SW 1271 (cell line): ENCODE measurements at regions not wholly inside any gene's neighbourhood (a gene's known extent, or its start where the extent isn't known, plus 50 kb on each side); places are given as distances from the start of the nearest gene placed in this dataset.
"Not testable (repeated sequence)": the region's sequence is repeated elsewhere in the genome, so short reads cannot be mapped to it uniquely, and the experiment has no call there.

ENCODE experiments used
- DNase-seq, 2 experiments: peaks; one replicate each; lab custom pipeline; 2025; lab: John Stamatoyannopoulos, UW

GRCh38 chr20:55159230-55159629 lies 683.8 kb downstream of the DOK5 start:
- DNase-seq, result no peak

DNA sequence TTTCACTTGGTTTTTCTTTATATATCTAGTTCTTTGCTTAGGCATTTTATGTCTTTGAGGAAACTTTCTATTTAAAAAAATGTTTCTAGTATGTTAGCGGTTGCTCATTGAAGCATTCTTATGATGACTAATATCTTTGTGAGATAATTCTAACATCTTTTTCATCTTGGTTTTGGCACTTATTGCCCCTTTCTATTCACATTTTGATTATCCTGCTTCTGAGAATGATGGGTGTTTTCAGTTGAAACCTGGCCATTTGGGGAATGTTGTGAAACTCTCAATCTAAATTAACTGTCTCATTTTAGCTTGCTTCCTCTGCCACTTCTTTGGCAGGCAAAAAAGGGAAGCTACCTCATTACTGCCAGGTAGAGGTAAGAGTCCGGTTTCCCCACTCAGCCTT lies 683.1 kb downstream of the DOK5 start:
- DNase-seq, result no peak

DNA sequence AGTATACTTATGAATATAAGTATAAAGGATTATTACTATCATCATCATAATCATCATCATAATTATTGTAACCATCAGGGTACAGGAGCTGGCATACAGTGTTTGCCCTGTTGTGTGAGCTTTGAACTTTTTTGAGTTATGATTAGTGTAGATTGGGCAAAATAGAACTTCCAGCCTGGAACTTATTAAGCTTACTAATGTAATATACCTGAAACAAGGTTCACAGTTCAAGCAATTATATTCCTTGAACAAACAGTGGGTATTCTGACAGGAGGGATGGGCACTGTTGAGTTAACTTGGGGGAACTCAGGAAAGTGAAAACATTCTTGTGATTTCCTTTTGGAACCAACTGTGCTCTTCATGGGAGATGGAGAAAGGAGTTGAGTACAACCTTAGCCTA lies 680.0 kb downstream of the DOK5 start:
- no peak for DNase-seq

DNA sequence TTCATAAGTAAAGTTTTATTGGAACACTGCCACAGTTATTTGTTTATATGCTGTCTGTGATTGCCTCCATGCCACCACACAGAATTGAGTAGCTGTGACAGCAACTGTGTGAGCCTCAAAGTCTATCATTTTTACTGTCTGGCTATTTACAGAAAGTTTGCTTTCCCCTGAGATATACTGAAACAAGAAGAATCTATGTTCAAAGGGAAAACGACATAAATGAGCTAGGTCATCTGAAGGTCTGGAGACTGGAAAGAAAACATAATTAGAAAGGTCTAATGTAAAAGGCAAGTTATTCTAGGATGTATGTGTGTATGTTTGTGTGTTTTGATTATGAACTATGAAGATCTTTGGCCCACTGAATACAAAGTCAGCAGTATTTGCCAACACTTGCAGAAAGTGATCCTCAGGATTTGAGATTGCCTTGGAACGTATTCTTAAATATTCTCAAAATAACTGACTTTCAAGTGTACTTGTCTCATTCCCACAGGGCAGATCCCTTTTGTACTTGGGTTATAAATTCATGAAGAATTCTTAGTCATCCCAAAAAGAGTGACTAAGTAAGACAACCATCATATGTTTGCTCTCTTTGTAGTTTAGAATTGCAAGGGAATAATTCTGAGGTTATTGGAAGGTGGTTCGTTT lies 677.7 kb downstream of the DOK5 start:
- DNase-seq, result no peak

DNA sequence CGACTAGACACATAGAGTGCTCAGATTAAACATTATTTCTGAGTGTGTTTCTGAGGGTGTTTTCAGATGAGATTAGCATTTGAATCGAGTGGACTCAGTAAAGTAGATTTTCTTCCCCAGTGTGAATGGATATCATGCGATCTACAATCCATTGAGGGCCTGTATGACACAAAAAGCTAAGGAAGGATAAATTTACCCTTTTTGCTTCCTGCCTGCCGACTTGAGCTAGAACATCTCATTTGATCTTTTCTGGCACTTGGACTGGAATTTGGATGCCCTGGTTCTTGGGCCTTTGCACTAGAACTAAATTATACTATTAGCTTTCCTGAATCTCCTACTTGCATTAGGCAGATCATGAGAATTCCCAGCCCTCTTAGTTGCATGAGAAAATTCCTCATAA lies 675.8 kb downstream of the DOK5 start:
- DNase-seq, result no peak

GRCh38 chr20:55143601-55144000 lies 668.2 kb downstream of the DOK5 start:
- DNase-seq, result no peak

DNA sequence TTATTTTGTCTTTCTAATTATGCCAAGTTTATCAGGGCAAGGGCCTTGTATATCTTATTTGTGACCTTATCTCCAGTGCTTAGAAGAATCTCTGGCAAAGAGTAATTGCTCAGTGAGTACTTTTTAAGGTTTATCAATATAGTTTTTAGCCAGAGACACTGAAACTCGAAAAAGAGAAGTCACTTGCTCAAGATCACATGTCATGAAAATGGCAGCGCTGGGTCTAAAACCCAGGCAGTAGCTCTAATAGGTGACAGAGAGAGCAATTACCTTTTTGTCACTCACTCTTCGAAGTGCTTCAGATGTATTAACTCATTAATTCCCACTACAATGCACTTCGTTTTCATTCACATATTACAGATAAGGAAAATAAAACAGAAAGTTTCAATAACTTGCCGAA lies 667.5 kb downstream of the DOK5 start:
- no peak for DNase-seq

DNA sequence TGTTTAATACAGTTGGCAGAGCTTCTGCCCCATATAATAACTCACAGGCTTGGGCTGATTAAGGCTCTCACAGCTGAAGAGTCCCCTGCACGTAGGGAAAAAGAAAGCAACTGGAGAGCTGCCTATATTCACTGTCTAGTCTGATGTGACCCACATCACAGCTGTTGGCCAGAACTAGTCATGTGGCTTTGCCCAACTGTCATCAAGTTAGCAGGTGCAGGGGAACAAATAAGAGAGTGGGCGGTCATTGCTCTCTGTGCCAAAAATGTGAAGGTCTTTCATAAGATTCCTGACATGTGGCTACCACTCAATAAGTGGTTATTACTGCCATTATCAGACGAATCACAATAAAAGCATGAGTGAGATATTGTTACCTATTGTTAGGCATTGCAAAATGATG lies 665.2 kb downstream of the DOK5 start:
- no peak for DNase-seq

DNA sequence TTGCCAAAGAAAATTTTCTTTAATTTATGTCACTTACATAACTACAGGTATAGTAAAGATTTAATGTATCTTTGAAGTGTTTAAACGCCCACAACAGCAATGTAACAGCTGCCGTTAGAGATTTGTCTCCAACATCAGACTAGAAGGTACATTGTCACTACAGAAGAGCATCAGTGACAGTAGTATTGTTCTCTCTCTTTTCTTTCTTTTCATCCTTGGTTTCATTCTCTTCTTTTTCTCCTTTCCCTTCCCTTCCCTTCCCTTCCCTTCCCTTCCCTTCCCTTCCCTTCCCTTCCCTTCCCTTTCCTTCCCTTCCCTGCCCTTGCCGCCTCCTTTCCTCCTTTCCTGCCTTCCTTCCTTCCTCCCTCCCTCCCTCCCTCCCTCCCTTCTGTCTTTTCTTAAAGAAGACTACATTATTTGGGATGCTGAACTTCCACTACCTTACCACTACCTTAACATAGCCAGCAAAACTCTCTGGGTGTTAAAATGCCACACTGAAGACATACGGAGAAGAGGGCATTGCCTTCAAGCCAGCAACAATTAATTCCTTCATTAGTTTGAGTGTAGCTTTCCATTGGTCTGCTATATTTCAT lies 663.9 kb downstream of the DOK5 start:
- no peak for DNase-seq

DNA sequence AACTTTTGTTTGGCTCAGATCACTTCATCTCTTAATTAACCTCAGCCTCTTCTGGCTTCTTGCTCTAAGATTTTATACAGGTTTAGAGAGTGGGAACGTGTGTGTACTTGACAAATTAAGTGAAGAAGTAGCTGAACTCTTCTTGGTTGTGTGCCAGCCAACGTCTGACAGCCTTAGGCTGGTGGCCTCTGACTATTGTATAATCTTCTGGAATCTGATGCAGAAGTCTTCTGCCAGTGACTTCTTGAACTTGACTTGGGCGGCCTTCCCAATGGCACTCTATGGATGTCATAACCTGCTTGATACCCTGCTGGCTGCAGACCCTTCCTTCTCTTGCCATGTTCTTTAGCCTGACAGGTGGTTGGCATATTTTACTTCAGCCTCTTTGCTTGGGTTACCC lies 660.5 kb downstream of the DOK5 start:
- no peak for DNase-seq

DNA sequence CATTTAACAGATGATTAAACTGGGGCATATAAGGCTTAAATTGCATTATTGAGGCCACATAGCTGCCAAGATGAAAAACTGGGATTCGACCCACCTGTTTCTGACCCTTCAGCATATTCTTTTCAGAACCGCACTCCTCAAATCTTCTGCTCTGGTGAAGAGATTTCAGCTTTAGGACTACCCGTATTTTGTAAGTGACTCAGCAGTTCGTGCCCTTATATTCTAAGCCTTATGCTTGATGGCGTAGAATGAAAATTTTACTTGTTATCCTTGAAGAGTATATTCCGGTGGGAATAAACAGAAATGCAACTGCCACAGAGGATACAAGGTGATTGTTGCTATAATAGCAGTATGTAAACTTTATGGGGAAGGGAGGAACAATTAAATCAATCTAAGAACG lies 657.1 kb downstream of the DOK5 start:
- DNase-seq, result no peak

DNA sequence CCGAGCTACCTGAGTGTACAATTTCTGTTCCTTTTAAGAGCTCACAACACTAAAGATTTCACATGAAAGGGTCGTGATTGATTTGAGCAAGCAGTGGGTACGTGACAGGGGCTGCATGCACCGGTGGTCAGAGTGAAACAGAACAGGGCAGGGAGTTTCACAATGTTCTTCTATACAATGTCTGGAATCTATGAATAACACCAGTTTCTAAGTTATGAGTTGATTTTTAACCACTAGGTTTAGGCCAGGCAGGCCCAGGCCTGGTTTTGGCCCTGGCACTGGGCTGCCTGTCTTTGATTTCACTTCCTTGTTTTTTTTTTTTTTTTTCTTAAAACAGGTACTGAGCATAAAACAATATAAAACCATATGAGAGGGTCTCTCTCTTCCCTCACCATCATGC lies 642.2 kb downstream of the DOK5 start:
- not testable (repeated sequence) for DNase-seq

- no peak for DNase-seq
These were observed 641.2 kb downstream of the DOK5 start for GRCh38 chr20:55116598-55116997.

DNA sequence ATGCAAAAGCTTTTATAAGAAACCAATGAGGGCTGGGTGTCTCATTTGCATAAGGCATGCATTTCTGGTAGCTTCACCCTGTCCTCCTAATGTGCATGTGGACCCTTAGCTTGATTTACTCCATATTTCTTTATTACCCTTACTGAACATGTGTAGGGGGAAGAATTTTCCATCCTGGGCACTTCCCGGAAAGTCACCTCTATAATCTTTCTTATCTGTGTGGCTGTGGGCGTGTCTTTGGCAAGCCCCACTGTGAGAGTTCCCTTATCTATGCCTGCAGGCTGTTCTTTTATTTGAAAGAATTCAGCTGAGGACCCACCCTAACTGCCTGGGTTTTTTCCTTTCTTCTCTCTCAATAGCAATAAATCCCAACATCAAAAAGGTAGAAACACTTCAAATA lies 627.8 kb downstream of the DOK5 start:
- DNase-seq, result no peak

GRCh38 chr20:55099251-55099650 lies 623.9 kb downstream of the DOK5 start:
- no peak for DNase-seq

DNA sequence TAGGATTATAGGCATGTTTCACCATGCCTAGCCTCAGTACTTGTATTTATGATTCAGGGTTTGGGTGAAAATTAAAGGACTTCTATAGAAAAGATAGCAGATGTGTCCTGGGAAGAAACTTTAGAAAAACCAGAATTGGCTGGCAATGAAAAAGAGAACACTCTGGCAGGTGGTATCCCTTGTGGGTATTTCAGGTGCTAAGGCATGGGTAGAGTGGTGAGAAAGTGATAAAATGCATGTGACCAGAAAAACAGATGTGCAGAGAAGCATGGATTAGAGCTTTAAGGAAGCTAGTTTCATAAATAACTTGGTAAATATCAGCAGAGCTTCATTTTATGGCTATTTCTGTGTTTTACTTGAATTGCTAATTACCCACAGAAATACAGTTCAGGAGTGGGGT lies 622.2 kb downstream of the DOK5 start:
- DNase-seq, result no peak

- DNase-seq, result no peak
These were observed 620.5 kb downstream of the DOK5 start for GRCh38 chr20:55095745-55096400.

DNA sequence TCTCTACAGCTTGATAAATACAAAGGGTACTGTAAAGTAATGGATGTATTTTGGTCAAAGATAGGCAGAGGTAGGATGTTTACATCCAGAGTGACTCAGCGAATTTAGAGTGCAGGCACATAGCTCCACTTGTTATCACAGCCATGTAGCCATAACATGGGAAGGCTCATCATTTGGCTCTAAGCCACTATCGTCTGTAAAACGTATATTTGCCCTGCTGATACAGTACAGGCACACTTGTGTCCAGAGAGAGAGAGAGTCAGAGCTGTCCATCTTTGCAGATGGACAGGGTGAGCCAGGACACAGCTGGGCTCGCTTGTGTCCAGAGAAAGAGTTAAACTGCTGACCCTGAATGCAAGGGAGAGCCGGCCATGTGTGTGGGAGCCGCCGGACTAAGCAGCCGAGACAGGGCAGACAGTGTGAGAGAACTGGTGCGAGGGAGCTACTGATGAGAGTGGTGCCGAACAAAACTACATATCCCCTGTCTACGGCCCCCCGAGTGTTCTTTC lies 619.0 kb downstream of the DOK5 start:
- no peak for DNase-seq

GRCh38 chr20:55090286-55090685 lies 614.9 kb downstream of the DOK5 start:
- DNase-seq, result no peak

DNA sequence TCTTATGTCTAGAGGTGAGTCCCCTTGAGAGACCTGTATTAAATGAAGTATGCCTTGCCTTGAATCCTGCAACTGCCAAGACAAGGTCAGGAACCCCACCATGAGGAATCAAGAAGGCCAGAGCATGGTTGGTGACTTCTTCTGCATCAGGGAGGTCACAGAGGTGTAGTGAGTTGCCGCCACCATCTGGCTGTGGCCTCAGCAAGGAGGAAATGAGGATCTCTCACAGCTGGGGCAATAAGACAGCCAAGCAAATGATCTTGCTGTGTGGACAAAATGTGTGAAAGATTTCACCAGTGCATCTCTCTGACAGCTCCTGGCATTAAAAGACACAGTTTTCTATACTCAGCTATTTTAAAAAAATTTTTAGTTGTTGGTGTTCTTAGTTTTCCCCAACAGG lies 611.0 kb downstream of the DOK5 start:
- DNase-seq, result no peak

GRCh38 chr20:55079917-55080316 lies 604.5 kb downstream of the DOK5 start:
- DNase-seq, result no peak

- DNase-seq, result not testable (repeated sequence)
These were observed 599.0 kb downstream of the DOK5 start for GRCh38 chr20:55074266-55074840.

- DNase-seq, result no peak
These were observed 594.6 kb downstream of the DOK5 start for GRCh38 chr20:55070001-55070400.
